Loucy (cell line): ENCODE measurements at regions not wholly inside any gene's neighbourhood (a gene's known extent, or its start where the extent isn't known, plus 50 kb on each side); places are given as distances from the start of the nearest gene placed in this dataset.

ENCODE experiments used
- H2AFZ ChIP-seq: fragments of 200-600 bp; sonication (generic); 2 replicates; pipeline ENCODE4 v1.6.0; 2016; ENCODE audit warnings: antibody characterized with exemption, mild to moderate bottlenecking, low read length, moderate library complexity
- H3F3A ChIP-seq: fragments of 200-600 bp; 2 replicates; pipeline ENCODE4 v1.6.0; 2016; ENCODE audit warnings: antibody characterized with exemption, low read depth, mild to moderate bottlenecking
- H3K27me3 ChIP-seq: fragments of 200-600 bp; sonication (generic); 2 replicates; pipeline ENCODE4 v1.6.1; 2014; ENCODE audit warnings: low read length, mild to moderate bottlenecking; ENCODE audit not compliant: insufficient read depth, poor library complexity, severe bottlenecking
- H3K36me3 ChIP-seq: fragments of 200-600 bp; sonication (generic); 2 replicates; pipeline ENCODE4 v1.6.1; 2016; ENCODE audit warnings: low read length; ENCODE audit not compliant: insufficient read depth
- H3K4me1 ChIP-seq: fragments of 200-600 bp; sonication (generic); 2 replicates; pipeline ENCODE4 v1.5.1; 2014; ENCODE audit warnings: low read length, mild to moderate bottlenecking; ENCODE audit not compliant: insufficient read depth, poor library complexity, severe bottlenecking
- H3K4me2 ChIP-seq: fragments of 200-600 bp; sonication (generic); 2 replicates; pipeline ENCODE4 v1.6.0; 2014; ENCODE audit warnings: antibody characterized with exemption, low read length, low read depth, mild to moderate bottlenecking; ENCODE audit not compliant: poor library complexity, severe bottlenecking
- H3K4me3 ChIP-seq: fragments of 200-600 bp; sonication (generic); 2 replicates; pipeline ENCODE4 v1.5.1; 2014; ENCODE audit warnings: low read length, mild to moderate bottlenecking, mixed read lengths; ENCODE audit not compliant: poor library complexity, severe bottlenecking
- H3K79me2 ChIP-seq: fragments of 200-600 bp; sonication (generic); 2 replicates; pipeline ENCODE4 v1.6.1; 2014; ENCODE audit warnings: low read length; ENCODE audit not compliant: insufficient read depth
- H3K9ac ChIP-seq: fragments of 200-600 bp; sonication (generic); 2 replicates; pipeline ENCODE4 v1.6.0; 2014; ENCODE audit warnings: mild to moderate bottlenecking, low read depth, low read length, moderate library complexity; ENCODE audit not compliant: poor library complexity, severe bottlenecking
- H3K9me2 ChIP-seq: fragments of 200-600 bp; sonication (generic); replicated peaks from 2 replicates; pipeline ENCODE4 v1.6.1; 2016; ENCODE audit warnings: low read depth, low read length, mixed read lengths
- H3K9me3 ChIP-seq: fragments of 200-600 bp; sonication (generic); 2 replicates; pipeline ENCODE4 v1.6.1; 2014; ENCODE audit warnings: mild to moderate bottlenecking, antibody characterized with exemption, low read length, low read depth; ENCODE audit not compliant: insufficient read depth
- H4K20me1 ChIP-seq: fragments of 200-600 bp; sonication (generic); 2 replicates; pipeline ENCODE4 v1.6.0; 2014; ENCODE audit warnings: antibody characterized with exemption, low read length, mild to moderate bottlenecking; ENCODE audit not compliant: insufficient read depth, poor library complexity, severe bottlenecking
- EZH2phosphoT487 ChIP-seq: fragments of 200-600 bp; IDR thresholded peaks from 2 replicates; pipeline ENCODE4 v1.6.1; 2018; ENCODE audit warnings: antibody characterized with exemption, mild to moderate bottlenecking, moderate library complexity, borderline replicate concordance
- TF ChIP-seq, protein P1 (sequence below): fragments of 200-600 bp; sonication (generic); conservative IDR thresholded peaks from 2 replicates; pipeline ENCODE4 v1.5.1; 2014; ENCODE audit warnings: mild to moderate bottlenecking, antibody characterized with exemption, low read length

DNA sequence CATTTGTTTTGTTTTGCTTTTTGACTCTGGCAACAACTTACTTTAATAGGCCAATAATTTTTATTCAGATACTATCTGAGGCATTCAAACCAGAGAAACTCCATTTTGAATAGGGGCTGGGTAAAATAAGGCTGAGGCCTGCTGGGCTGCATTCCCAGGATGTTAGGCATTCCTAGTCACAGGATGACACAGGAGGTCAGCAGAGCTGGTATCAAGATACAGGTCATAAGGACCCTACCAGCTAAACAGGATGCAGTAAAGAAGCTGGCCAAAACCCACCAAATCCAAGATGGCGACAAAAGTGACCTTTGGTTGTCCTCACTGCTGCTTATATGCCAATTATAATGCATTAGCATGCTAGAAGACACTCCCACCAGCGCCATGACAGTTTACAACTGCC lies 102.2 kb upstream of the XPO1 start:
- Histone ChIP-seq H3K4me1 (no peaks in the 10 kb centered on the region), H3K79me2 (no peaks in the 10 kb centered on the region), H3K27me3 (no peaks in the 10 kb centered on the region), H2AFZ (peak overlapping the region; percentile 83; the same call in 1 of the 2 replicates), H3K4me2 (no peak overlapping the region), H3K9ac (no peak overlapping the region), H3K9me2 (no peaks in the 10 kb centered on the region), H3F3A (no peaks in the 10 kb centered on the region), H4K20me1 (no peaks in the 10 kb centered on the region), H3K9me3 (no peaks in the 10 kb centered on the region), H3K36me3 (no peaks in the 10 kb centered on the region), H3K4me3 (no peak overlapping the region)
- no peak for TF ChIP-seq EZH2phosphoT487
- TF ChIP-seq, protein P1, sequence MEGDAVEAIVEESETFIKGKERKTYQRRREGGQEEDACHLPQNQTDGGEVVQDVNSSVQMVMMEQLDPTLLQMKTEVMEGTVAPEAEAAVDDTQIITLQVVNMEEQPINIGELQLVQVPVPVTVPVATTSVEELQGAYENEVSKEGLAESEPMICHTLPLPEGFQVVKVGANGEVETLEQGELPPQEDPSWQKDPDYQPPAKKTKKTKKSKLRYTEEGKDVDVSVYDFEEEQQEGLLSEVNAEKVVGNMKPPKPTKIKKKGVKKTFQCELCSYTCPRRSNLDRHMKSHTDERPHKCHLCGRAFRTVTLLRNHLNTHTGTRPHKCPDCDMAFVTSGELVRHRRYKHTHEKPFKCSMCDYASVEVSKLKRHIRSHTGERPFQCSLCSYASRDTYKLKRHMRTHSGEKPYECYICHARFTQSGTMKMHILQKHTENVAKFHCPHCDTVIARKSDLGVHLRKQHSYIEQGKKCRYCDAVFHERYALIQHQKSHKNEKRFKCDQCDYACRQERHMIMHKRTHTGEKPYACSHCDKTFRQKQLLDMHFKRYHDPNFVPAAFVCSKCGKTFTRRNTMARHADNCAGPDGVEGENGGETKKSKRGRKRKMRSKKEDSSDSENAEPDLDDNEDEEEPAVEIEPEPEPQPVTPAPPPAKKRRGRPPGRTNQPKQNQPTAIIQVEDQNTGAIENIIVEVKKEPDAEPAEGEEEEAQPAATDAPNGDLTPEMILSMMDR: no peak

DNA sequence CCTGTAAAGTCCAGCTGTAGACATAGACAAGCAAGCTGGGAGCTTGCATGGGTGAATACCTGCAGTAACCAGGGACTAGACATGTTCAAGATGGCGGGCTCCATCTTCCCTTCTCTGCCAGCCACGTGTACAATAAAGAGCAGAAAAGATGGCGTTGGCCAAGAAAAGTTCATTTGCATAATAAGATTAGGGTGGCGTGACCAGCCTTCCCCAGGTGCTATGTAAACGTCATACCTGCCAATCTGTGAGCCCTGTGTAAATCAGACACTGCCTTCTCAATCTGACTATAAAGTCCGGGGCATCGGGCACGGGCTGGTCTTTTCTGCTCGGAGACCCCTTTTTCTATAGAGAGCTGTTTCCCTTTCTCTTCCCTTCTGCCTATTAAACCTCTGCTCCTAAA lies 101.6 kb upstream of the XPO1 start:
- Histone ChIP-seq H2AFZ (peak overlapping the region; percentile 83; the same call in 1 of the 2 replicates), H3K9ac (no peak overlapping the region), H3K27me3 (no peaks in the 10 kb centered on the region), H3F3A (no peaks in the 10 kb centered on the region), H3K4me1 (no peaks in the 10 kb centered on the region), H3K36me3 (no peaks in the 10 kb centered on the region), H4K20me1 (no peaks in the 10 kb centered on the region), H3K4me3 (no peak overlapping the region), H3K9me2 (no peaks in the 10 kb centered on the region), H3K4me2 (no peak overlapping the region), H3K79me2 (no peaks in the 10 kb centered on the region), H3K9me3 (no peaks in the 10 kb centered on the region)
- TF ChIP-seq EZH2phosphoT487: no peak
- TF ChIP-seq, protein P1: no peak

DNA sequence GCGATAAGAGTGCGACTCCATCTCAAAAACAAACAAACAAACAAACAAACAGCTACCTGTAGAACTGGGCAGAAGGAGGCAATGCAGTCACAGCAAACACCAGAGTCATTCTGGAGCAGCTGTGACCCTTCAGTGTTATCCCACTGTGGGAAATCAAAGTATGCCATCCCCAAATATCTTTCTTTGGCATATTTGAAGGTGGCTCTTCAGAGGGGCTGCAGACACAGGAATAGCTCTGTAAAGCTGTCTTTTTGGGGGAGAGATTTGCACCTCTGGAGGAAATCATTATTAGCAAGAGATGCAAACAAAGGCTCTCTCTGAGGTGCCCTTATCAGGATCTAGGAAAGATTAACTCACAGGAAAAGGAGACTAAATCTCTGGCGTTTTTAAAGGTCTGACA lies 98.5 kb upstream of the XPO1 start:
- Histone ChIP-seq H3K27me3 (no peaks in the 10 kb centered on the region), H3K79me2 (no peaks in the 10 kb centered on the region), H3K9ac (no peak overlapping the region), H3F3A (no peaks in the 10 kb centered on the region), H4K20me1 (no peaks in the 10 kb centered on the region), H3K9me2 (no peaks in the 10 kb centered on the region), H3K4me2 (no peak overlapping the region), H3K4me1 (no peaks in the 10 kb centered on the region), H3K9me3 (no peaks in the 10 kb centered on the region), H3K4me3 (no peak overlapping the region), H3K36me3 (no peaks in the 10 kb centered on the region), H2AFZ (no peak overlapping the region)
- TF ChIP-seq, protein P1: no peak
- TF ChIP-seq EZH2phosphoT487: no peak
